NCI-H510A treated with DMSO at 0.1 percent for 48 hours (cell line): ENCODE measurements at regions not wholly inside any gene's neighbourhood (a gene's known extent, or its start where the extent isn't known, plus 50 kb on each side); places are given as distances from the start of the nearest gene placed in this dataset.
"Not testable (repeated sequence)": the region's sequence is repeated elsewhere in the genome, so short reads cannot be mapped to it uniquely, and the experiment has no call there.

Source experiments
- DNase-seq: peaks from one replicate; lab custom pipeline; 2025; lab: John Stamatoyannopoulos, UW

DNA sequence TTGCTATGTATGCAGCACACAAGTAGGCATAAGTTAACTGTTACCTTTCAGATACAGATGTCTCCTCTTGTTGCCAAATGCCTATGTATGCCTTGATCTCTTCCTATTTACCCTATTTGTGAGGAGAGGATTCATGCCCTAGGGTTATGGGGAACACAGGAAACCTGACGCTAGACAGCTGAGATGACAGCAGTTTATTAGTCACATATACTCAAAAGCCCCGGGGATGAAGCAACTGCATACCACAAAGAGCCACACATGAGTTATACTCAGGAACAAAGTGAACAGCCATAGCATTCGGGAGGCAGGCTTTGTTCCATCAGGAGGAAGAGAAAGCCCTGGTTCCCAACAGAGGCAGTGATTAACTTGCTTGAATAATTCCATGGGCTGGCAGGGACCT, 1011.7 kb upstream of the PCDH7 start:
- no peak for DNase-seq

DNA sequence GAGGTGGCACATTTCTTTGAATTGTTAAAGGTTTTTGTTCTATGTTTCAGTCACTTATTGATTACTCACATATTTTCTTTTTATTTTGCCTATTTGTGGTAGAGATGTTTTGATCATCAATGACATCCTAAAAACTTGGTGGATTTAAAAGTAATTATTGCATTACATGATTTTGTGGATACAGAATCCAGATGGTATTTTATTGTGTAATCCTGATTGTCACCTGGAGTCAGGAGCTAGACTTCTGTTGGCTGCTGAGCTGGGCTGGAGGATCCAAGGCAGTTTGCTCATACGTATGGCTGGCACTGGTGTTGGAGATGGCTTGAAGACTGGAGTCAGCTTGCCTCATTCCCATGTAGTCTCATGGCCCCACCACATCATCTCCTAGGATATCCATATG, 1009.6 kb upstream of the PCDH7 start:
- DNase-seq = no peak

DNA sequence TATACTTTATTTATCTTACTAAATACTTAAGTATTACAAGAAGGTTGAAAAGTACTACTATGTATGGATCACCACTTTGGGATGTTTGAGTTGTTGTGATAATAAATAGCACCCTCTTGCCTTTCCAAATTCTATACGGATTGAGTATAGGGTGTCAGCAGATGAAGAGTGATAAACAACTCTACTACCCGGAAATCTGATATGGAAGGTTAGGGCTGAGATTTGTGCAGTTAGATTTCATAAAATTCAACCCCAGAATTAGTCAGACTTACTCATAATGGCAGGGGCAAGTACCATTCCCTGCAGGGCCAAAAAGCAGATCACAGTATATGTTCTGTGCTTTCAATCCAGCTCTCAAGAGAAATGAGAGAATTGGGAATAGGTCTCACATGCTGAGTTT, 1008.9 kb upstream of the PCDH7 start:
- DNase-seq = no peak

DNA sequence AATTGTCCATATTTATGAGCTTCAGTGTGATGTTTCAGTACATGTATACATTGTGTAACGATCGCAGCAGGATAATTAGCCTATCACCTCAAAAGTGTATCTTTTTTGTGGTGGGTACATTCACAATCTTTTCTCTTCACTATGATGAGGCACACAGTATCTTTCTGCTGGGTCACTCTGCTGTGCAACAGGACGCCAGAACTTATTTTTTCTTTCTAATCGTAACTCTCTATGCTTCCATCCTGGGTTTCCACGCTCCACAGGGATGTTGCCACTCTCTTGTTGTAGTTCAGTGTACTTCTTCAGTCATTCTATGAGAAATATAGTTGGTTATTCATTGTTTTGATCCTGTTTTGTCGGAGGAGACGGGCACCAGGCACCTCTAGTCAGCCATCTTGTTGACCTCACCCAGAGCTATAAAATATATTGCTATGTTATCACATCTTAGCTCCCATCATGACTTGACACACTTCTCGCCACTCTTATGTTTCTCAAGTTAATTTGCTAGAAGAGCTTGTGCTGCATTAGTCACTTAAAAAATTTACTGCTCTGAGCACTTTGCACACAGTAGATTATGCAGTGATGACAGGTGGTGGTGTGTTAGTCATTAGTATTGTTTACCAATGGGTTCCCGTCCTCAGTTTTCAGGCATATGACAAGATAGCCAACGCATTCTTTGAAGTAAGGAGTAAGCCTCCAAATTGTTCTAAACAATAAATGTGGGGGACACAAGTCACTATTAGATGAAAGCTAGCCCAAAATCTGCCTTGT, 1002.7 kb upstream of the PCDH7 start:
- no peak for DNase-seq

DNA sequence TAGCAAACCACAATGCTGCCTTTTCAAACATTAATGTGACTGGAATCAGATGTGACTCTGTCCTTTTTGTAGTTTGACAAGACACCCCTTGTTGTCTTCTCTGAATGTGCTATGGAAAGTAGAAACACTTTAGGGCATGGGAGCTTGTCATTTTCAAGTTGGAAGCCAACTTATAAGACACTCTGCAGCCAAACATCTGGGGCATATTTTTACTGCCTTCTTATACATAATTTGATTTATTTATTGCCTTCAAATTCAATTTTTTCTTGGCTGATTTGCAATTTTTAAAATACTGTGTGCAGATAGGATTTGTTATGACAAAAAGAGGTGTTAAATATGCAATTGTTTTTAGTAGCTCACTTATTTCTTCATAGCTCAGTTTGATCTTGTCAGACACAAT, 1002.0 kb upstream of the PCDH7 start:
- DNase-seq = no peak

DNA sequence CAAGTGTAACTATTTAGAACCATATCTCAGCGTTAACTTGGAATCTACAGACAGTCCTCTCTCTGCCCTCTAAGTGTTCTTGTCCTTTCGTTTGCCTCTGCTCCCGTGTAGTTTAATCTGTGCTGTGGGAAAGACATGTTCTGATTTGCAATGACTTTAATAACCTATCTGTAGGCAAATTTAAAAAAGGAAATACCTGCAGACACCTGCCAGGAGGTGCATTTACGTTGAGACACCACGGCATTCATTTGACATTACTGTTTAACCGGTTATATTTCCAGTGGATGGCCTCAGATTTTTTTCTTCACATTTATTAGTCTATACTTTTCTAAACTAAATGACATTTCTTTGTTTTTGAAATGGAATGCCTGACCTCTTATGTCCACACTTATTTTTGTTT, 997.9 kb upstream of the PCDH7 start:
- no peak for DNase-seq

DNA sequence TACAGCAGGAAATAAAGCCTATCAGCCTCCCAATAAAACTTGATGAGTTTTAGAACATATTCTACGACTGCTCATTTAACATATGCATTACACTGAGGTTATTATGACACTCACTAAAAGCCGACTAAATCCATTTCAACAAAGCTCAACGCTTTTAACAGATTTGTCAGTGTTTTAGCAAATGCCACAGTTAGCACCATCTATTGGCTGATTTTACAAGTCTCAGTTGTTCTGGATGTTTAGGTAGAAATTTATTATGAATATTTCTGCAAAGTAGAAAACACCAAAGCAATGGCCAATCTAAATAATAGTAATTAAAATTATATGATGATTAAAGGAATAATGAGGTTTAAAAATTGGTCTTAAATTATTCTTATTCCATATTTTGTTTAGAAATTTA, 993.2 kb upstream of the PCDH7 start:
- no peak for DNase-seq

DNA sequence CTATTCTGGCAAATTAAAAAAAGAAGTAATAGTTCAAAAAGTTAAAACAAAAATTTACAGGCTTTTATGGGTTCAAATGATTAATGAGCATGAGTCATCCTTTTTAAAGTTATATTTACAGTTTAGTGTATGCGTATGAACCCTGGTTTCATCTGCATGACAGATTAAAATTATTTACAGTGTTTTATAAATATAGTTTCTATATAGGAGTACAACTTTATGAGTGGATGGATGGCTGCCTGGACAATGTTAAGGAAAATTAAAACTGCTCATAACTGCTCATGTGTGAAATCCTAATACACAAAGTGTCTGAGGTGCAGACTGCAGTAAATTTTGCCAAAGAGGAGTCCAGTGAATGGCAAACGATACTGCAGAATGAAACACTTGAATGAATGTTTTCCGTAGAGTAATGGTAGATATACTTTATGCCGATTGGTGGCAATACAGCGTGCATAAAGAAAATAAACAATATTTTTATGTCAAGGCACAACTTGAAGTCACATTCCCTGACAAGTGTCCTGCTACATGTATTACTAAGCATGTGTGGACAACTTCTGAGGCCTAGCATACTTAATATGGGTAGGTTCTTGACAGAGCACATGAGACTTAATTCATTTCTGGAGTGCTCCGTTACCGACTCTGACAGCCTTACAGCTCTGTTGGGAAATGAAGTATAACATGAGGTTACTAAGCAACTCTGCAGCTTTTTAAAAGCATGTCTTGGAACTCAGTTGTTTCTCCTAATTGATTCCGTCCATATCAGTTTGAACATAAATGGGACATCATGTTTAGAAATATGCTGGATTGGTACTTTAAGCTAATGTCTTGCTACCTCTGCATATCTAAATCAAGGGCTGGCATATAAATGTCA, 985.6 kb upstream of the PCDH7 start:
- no peak for DNase-seq

DNA sequence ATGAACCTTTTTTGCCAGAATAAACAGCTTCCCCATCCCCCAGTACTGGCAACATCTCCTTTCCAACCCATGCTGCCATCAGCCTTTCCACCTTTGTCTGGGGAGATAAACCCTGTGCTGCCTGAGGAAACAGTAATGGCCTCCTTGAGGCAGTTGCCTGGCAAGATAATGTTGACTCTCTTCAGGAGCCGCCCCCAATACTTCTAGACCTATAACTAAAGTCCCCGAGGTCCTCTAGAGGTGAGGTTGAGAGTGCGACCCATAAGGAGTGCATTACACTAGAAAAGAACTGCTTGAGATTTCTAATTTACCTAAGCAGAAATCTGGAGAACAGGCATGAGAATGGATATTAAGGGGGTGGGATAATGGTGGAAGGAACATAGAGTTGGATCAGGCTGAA, 963.2 kb upstream of the PCDH7 start:
- DNase-seq = no peak

DNA sequence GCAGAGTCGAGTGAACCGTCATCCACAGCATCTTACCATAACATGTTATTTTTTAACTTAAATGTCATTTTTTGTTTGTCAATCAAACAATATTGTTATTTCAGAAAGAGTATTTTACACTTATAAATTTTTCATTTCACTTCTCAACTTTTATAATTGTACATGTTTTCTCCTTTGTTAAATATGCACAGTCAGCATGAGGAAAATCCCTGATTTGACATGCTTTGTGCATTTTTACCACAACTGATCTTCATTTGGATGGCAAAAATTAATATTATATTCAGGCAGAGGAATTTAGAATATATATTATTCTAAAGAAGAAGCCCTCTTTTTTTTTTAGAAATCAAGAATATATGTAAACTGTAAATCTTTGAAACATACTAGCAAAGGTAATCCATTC, 958.0 kb upstream of the PCDH7 start:
- no peak for DNase-seq

DNA sequence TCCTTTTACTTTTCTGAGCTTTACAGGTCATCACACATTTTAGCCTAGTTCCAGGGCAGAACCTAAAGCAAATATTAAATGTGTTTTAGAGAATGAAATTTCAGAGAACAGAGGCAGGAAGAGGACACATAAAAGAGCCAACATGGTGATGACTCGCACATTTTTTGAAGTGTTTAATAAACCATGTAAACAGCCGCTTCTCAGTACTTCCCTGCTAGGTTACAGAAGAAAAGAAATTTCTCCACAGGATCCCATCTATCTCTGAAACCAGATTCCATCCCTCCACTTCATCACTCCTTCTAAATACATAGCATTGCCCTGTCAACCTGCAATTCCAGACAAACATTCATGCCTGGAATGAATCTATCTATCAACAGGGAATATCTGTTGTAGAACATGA, 949.5 kb upstream of the PCDH7 start:
- no peak for DNase-seq

DNA sequence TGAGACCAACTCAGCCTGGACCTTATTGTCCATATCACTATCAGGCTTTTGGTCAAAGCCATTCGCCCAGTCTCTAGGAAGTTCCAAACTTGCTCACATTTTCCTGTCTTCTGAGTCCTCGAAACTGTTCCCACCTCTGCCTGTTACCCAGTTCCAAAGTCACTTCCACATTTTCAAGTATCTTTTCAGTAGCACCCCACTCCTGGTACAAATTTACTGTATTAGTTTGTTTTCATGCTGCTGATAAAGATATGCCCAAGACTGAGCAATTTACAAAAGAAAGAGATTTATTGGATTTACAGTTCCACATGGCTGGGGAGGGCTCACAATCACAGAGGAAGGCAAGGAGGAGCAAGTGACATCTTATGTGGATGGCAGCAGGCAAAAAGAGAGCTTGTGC, 932.0 kb upstream of the PCDH7 start:
- not testable (repeated sequence) for DNase-seq

DNA sequence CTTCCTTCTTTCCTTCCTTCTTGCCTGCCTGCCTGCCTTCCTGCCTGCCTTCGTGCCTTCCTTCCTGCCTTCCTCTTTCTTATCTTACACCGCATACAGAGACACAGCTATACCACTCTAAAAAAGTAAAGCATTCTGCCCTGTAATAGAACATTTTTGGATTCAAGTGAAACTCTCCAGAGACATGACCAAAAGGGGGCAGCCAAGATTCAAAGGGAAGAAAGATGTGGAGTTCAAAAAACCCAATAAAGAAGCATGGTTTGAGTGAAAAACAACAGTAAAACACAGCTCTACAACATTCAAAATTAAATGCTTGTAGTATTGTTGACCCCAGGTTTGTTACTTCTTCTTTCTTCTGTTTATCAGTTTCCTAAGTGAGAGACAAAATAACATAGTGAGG, 914.9 kb upstream of the PCDH7 start:
- DNase-seq = no peak

DNA sequence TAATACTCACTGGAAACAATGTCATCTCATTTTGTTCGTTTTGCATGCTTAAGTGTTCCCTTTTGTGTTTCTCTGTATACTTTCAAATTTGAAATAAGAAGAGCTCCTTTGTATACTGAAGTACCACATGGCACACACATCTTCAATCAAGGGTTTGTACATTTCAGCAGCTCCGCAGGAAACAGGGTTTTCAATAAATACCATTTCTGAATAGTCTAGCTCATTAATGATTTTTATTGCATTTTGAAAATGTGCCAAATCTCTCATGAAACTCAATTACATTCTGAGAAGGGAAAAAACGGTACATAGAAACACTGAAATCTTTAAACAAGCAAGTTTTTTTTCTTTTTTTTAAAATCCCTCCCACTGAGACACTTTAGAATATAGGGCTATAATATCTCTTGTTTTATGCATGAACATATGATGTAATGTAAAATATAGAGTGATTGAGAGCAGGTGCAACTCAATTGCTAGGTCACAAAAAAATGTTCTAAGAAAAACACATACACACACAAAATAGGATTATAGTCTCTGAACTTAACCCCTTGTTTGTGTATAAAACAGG, 914.2 kb upstream of the PCDH7 start:
- no peak for DNase-seq

DNA sequence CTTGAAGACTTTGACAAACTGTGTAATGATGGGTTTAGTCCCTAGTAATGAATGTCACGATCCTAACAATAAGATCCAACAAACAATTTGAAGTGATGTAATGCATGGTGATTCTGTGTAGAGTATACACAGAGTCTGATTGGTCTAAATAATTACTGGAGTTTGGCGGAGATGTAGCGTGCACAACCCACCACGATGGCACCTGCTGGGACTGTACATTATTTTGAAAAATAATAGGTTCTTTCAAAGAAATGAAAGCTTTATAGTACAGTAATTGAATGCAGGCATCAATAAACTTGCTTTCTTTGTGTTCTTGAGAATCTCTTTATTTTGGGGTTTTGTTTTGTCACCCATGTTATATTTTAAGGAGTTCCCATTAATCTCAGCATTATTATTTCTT, 902.2 kb upstream of the PCDH7 start:
- no peak for DNase-seq

DNA sequence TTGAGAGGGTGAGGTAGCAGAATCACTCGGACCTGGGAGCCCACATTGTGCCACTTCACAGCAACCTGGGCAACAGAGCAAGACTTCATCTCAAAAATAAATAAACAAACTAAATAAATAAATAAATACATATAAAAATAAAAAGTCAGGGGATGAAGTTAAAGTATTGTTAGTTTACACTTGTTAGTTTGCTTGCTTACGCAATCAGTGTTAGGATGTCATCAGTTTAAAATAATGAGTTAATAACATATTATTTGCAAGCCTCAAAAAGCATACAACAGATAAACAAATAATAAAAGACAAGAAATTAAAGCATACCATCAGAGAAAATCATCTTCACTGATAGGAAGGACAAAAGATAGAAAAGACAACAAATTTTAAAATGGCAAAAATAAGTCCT, 891.1 kb upstream of the PCDH7 start:
- DNase-seq = no peak

DNA sequence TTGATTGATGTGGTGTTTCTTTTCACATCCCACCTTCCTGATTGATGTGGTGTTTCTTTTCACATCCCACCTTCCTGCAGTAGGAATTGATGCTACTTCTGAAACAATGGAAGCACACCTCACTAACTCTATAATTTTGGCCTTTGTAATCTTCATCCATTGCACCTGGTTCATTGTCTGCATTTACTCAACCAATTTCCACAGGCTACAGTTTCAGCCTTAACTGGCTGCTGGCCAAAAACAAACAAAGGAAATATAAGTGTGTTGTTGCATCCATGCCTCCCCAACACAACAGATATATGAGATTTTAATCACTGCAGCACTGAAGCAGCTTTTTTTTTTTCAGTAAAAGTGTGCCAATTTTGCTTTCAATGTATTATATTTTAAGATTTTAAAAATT, 867.6 kb upstream of the PCDH7 start:
- peak; percentile 35 for DNase-seq

DNA sequence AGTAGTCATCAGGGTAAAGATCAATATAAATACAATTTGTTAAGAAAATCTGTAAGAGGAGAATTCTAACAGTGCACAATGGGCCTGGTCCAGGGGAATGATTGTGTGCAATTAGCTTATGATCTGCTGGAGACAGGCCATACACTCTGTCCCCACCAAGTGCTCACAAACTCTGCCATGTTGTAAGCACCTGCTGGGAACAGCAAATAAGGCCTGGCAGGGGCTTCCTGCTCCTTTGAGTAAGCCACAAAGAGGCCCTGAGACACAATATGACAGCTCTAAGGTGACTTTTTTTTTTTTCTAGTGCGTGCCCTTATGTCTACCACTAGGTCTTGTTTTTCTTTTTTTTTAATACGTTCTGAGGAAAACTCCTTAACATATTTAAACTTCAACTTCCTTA, 866.3 kb upstream of the PCDH7 start:
- DNase-seq = no peak

DNA sequence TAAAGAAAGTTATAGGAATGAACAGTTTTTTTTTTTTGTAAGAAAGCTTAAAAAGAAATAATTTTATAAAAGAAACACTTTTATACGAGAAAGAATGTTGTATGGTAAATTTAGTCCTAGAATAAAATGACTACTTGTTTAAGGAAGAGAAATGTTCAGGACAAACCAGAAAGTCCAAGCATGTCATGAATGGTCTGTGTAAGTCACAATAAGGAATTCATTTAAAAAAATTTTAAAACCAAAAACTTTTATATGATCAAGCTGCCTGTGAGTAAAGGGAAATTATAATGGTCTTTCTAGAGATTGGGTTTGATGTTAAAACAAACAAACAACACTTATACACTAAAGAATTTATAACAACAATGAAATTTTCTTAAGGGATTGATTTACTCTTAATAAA, 858.9 kb upstream of the PCDH7 start:
- DNase-seq = no peak

DNA sequence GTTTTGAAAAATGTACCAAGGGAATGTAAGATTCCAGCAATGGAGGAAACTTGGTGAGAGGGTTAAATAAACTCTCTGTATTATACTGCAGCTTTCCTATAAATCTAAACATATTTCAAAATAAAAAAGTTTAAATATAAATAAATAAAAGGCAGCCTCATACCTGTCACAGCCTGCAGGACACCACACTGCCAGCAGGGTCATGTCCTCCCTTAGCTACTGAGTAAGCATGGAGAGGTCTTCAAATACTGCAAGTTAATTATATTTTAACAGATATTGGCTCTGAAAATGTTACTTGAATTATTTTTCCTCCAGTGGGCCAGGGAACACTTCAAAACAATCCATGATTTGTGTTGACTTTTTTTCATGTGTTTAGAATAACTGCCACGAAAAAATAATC, 852.8 kb upstream of the PCDH7 start:
- DNase-seq = no peak

DNA sequence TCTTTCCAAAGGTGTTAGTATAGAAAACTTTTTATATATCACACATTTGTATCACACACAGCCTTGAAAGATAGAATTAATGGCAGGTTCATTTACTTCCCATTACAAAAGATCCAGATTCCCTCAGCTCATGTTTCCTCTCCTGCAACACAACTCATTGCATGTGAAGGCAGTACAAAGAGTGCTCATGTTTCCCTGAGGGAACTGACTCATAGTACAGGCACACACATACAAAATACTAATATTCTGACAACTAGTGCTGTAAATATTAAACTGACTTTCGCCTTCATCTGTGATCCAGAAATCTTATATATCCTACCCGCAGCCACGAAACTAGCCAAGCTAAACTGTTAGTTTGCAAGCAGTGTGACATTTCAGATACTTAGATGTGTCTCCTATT, 819.8 kb upstream of the PCDH7 start:
- DNase-seq = no peak

DNA sequence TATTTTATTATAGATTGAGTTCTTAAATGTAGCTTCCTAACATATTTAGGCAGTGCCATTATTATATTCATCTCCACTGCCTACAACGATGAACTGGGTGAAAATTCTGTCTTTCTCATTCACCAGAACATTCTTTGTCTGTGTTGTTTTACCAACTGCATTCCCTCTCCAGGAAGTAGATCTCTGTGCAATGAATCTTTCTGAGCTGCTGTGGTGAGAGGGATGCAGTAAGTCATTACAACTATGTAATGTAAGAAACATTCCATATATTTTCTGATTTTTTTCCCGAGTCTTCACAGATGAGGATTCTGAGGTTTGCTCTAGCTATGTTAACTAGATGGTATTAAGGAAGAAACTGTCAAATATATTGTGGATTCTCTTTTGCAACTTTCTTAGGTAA, 811.9 kb upstream of the PCDH7 start:
- no peak for DNase-seq

DNA sequence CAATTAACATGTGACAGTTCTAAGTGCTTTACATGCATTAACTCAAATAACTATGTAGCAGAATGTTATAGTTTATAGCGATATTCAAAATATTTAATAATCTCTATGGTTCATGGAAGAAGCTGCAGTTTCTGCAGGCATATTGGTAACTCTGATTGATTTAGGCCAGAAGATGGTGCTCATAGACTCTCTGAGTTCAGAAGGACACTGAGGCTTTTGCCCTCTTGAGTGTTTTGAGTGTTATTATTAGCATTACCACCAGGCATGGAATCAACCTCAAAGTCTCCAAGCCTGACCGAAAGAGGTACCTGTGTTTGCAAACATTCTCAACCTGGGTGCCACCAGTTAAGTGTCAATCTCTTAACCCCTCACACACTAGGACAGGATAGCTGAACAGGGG, 792.3 kb upstream of the PCDH7 start:
- no peak for DNase-seq
